GM12873 (cell line): ENCODE measurements at regions not wholly inside any gene's neighbourhood (a gene's known extent, or its start where the extent isn't known, plus 50 kb on each side); places are given as distances from the start of the nearest gene placed in this dataset.

Experiments used
- TF ChIP-seq, protein P1 (sequence below): IDR thresholded peaks from 2 replicates; pipeline ENCODE4 v1.5.1; 2012; ENCODE audit warnings: low read depth, mild to moderate bottlenecking, moderate library complexity, low read length, control low read depth; ENCODE audit not compliant: insufficient read depth; ENCODE audit errors: missing control alignments

DNA sequence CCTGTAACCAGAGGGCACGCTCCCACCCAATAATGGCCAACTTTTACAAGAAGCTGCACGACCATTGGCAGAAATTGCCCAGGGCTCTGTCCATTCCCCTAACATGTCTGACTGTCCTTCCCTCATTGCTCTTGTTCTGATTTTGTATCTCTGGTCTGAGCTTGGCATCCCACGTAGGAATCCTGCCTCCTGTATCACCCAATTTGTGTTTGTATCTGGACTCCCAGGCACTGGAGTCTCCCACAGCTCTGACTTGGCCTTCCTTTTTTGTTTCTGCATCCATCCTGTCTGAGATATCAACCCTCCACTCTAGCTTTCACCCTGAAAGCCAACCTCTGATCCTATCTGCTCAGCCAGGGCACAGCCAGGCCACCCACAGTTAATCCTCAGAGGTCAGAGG is 259.8 kb downstream of the FBXO15 start:
- TF ChIP-seq, protein P1, sequence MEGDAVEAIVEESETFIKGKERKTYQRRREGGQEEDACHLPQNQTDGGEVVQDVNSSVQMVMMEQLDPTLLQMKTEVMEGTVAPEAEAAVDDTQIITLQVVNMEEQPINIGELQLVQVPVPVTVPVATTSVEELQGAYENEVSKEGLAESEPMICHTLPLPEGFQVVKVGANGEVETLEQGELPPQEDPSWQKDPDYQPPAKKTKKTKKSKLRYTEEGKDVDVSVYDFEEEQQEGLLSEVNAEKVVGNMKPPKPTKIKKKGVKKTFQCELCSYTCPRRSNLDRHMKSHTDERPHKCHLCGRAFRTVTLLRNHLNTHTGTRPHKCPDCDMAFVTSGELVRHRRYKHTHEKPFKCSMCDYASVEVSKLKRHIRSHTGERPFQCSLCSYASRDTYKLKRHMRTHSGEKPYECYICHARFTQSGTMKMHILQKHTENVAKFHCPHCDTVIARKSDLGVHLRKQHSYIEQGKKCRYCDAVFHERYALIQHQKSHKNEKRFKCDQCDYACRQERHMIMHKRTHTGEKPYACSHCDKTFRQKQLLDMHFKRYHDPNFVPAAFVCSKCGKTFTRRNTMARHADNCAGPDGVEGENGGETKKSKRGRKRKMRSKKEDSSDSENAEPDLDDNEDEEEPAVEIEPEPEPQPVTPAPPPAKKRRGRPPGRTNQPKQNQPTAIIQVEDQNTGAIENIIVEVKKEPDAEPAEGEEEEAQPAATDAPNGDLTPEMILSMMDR = no peak

- TF ChIP-seq, protein P1 = no peak
Measured at GRCh38 chr18:73884868-73885267, 262.8 kb downstream of the FBXO15 start.

GRCh38 chr18:73881396-73881917 is 266.2 kb downstream of the FBXO15 start:
- TF ChIP-seq, protein P1 = no peak

GRCh38 chr18:73880387-73880786 is 267.2 kb downstream of the FBXO15 start:
- TF ChIP-seq, protein P1 = no peak

DNA sequence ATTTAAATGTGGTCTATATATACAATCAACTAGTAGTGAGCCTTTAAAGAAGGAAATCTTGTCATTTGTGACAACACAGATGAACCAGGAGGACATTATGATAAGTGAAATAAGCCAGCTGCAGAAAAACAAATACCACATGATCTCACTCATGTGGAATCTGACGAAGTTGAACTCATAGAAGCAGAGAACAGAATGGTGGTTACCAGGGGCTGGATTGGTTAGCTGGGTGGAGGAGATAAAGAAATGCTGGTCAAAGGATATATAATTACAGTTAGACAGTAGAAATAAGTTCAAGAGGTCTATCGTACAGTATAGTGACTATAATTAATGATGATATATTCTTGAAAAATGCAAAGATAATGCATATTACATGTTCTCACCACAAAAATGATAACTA is 267.9 kb downstream of the FBXO15 start:
- TF ChIP-seq, protein P1 = no peak

DNA sequence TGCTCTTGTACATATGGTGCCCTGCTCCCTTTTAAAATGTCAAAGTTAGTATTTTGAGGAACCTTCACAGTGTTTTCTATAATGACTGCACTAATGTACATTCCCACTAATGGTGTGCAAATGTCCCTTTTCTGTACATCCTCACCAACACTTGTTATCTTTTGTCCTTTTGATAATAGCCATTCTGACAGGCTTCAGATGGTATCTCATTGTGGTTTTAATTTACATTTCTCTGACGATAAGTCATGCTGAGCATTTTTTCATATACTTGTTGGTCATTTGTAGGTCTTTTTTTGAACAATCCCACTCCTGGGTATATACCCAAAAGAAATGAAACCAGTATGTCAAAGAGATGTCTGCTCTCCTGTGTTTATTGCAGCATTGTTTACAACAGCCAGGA is 268.3 kb downstream of the FBXO15 start:
- TF ChIP-seq, protein P1 = no peak

DNA sequence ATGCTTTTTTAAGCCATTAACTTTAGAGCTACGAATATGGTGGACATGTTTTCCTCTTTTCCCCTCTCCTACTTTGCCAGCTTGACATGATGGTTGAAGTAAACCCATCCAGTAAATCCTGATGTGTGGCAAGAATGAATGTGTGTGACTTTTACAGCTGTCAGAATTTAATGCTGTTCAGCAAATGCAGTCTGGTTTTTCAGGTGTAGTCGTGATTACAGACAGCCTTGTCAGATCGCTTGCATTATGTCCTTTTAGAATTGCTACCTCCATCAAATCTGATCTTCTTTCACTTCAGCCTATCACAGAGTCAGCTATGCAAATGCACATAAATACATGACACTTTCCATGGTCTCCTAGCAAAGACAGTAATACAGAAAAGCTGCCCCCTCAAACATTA is 278.5 kb downstream of the FBXO15 start:
- TF ChIP-seq, protein P1 = no peak
